KBM-7 (cell line): ENCODE measurements at regions not wholly inside any gene's neighbourhood (a gene's known extent, or its start where the extent isn't known, plus 50 kb on each side); places are given as distances from the start of the nearest gene placed in this dataset.
"Not testable (repeated sequence)": the region's sequence is repeated elsewhere in the genome, so short reads cannot be mapped to it uniquely, and the experiment has no call there.

Experiments used
- DNase-seq: peaks from one replicate; pipeline ENCODE4 v3.0.0-alpha.2; 2015
- in situ Hi-C: fragments of 300-500 bp; cut with MboI; formaldehyde crosslinking; loops from 2 replicates; pipeline ENCODE4 v1.14.3; 2020; ENCODE audit warnings: low sequenced_read_pairs, low pct_unique_long_range_greater_than_20kb, mixed read lengths

- in situ Hi-C loops, DNase-seq: not testable (repeated sequence)
Measured at GRCh38 chr2:242116676-242117075, 247.1 kb downstream of the RTP5 start.

GRCh38 chr2:242117305-242117704 lies 247.8 kb downstream of the RTP5 start:
- DNase-seq, in situ Hi-C loops: not testable (repeated sequence)

- in situ Hi-C loops, result not testable (repeated sequence)
- DNase-seq, result peak; percentile 29
Measured at GRCh38 chr2:242119682-242120081, 250.2 kb downstream of the RTP5 start.

- DNase-seq, in situ Hi-C loops: not testable (repeated sequence)
Measured at GRCh38 chr2:242130682-242131081, 261.2 kb downstream of the RTP5 start.

- in situ Hi-C loops, DNase-seq: not testable (repeated sequence)
Measured at GRCh38 chr2:242159921-242160320, 290.4 kb downstream of the RTP5 start.

GRCh38 chr2:242165115-242165514 lies 295.6 kb downstream of the RTP5 start:
- in situ Hi-C loops, DNase-seq: not testable (repeated sequence)

GRCh38 chr2:242171290-242171689 lies 301.8 kb downstream of the RTP5 start:
- in situ Hi-C loops, DNase-seq: not testable (repeated sequence)
